HG03045 (cell line): ENCODE measurements at regions not wholly inside any gene's neighbourhood (a gene's known extent, or its start where the extent isn't known, plus 50 kb on each side); places are given as distances from the start of the nearest gene placed in this dataset.
"Not testable (repeated sequence)": the region's sequence is repeated elsewhere in the genome, so short reads cannot be mapped to it uniquely, and the experiment has no call there.

Experiments used
- ATAC-seq: cut with Tn5 transposase; IDR thresholded peaks from one replicate; pipeline ENCODE4 v1.9.1; 2021; ENCODE audit warnings: mild to moderate bottlenecking, moderate library complexity; ENCODE audit not compliant: unreplicated experiment

DNA sequence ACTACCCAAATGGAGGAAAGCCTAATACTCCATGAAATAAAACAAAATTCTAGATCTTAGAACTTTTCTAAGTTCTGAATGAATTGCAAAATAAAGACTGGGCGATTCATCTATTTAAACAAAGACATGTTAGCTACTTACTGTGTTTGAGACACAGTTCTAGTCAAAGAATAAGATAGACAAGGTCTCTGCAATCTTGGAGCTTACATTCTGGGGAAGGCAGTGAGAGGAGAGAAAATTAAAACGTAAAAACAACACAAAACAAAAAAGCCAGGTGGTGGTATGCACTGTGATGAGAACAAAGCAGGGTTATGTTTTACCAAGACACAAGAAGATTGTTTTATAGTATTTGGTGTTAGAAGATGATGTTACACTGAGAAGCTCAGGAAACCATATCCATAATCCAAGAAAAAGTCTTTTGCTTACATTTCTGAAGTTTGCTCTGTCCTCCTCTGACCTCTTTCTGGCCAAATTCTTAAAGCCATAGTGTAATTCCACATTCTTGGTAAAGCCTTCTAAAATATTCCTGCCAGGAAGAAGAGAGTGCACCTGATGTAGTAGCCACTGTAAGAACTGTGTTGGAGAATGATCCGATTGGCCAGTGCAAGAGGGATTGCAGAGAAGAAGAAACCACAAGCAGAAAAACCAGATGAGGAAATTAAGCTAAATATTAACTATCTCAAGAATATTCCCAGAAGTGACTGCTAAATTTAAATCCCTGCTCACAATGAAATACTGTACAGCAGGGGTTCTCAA, 218.4 kb downstream of the PCSK1 start:
- ATAC-seq = no peak

GRCh38 chr5:96209829-96210228, 223.2 kb downstream of the PCSK1 start:
- ATAC-seq = no peak

DNA sequence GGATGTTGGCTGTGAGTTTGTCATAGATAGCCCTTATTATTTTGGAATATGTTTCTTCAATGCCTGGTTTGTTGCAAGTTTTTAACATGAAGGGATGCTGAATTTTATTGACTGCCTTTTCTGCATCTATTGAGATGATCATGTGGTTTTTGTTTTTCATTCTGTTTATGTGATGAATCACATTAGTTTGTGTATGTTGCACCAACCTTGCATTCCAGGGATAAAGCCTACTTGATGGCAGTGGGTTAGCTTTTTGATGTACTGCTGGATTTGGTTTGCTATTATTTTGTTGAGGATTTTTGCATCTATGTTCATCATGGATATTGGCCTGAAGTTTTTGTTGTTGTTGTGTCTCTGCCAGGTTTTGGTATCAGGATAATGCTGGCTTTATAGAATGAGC, 225.6 kb downstream of the PCSK1 start:
- no peak for ATAC-seq

- ATAC-seq = no peak
Observed at GRCh38 chr5:96203761-96204160, 229.3 kb downstream of the PCSK1 start.

GRCh38 chr5:96201503-96201902, 231.5 kb downstream of the PCSK1 start:
- no peak for ATAC-seq

DNA sequence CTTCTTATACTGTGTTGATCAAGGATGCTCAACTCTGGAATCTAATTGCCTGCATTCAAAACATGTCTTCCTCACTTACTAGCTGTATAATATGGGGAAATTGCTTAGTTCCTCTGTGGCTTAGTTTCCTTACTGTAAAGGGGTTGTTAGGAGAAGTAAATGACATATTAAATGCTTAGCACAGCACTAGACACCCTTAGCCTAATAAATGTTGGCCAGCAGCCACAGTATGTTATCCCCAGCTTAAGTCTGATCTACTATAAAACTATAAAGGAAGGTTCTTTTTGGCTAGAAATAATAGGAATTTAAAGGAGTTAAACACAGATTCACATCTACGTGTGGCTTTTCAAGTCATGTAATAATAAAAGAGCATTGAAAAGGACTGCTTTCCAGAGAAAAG, 232.4 kb downstream of the PCSK1 start:
- ATAC-seq = no peak

- no peak for ATAC-seq
Observed at GRCh38 chr5:96199713-96200183, 233.3 kb downstream of the PCSK1 start.

DNA sequence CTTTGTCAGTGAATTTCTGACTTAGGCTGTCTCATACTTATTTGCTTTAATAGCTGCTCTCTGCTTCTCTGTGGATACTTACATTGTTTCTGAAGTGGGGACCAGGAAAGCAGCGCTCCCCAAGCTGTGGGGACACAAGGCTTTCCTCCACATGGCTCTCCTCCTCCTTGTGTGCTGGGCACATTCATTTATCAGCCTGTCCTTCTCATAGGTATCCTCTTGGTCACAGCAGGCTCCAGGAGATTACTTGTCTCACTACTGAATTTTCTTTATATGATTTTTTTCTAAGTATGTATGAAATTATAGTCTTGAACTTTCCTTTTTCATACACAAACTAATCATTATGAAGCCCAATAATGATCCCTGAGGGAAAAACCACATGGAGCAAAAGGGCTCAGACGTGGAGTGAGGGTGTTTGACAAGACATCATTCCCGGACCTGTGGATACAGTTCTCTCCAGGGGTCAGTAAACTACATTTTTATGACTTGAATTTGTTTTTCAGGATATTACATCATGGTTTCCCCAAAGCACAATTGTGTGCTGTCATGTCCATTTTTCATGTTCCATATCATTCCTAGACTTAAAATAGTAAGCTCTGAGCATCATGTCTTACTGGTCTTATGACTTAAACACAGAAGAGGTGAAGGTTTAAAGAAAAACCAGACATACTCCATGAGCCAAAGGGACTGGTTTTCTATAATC, 234.5 kb downstream of the PCSK1 start:
- ATAC-seq = no peak

DNA sequence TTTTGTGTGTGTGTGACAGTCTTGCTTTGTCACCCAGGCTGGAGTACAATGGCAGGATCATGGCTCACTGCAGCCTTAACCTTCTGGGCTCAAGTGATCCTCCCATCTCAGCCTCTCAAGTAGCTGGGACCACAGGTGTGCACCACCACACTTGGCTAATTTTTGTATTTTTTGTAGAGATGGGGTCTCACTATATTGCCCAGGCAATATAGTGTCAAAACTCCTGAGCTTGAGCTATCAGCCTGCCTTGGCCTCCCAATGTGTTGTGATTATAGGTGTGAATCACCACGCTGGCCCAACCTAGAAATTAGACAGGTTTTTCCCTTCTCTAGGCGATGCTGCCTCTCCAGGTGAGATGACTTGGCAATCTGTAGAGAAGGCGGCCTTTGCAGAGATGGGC, 235.3 kb downstream of the PCSK1 start:
- ATAC-seq = not testable (repeated sequence)

DNA sequence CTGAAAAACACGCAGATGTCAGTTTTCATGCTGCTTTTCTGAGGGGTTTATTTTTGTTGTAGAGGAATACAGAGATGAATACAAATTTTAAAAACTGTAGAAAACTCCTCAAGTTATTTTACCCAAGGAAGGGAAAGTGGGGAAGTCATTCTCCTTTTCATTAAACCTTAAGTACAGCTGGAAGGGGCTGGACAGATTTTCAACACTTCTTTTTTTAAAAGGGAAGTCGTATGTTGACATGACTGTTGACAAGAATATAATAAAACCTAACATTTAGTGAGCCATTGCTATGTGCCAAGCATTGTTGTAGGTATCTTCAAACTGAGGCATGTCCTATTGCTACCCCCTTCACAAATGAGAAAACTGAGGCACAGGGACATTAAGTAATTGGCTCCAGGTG, 235.7 kb upstream of the ELL2 start:
- no peak for ATAC-seq

DNA sequence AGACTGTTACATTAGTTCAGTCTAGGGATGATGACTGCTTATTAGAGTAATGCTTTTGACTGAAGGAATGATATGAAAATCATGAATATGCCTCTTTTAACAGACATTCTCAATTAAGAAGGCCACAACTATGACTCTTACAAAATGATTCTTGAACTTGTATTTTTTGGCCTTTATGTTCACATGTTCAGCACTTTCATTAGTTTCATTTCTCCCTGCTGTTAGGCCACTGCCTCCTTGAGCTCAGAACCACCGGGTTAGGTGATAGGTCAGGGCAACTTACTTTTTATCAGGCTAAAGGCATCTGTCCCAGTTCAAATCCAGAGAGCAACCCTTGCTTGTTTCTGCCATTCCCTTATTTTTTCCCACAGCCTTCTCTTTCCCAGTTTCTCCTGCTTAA, 235.2 kb upstream of the ELL2 start:
- ATAC-seq = no peak

- ATAC-seq = no peak
Observed at GRCh38 chr5:96196407-96196806, 234.8 kb upstream of the ELL2 start.

GRCh38 chr5:96195123-96195522, 233.5 kb upstream of the ELL2 start:
- no peak for ATAC-seq

- no peak for ATAC-seq
Observed at GRCh38 chr5:96194593-96194992, 232.9 kb upstream of the ELL2 start.

DNA sequence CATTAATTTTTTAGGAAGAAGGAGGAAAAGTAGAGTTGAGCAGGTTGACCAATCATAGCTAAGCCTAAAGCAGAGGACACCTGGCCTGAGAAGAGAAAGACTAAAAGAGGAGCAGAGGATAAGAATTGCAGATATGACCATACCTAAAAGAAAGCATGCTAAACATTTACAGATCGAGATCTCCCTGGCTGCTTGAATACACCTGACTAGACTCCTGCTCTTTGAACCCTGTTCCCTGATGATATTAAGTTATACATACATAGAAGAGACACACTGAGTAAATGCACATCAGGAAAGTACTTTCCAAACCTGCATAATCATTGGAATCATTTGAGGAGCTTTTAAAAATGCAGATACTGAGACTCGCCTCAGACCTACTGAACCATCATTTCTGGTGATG, 232.3 kb upstream of the ELL2 start:
- no peak for ATAC-seq

GRCh38 chr5:96189987-96190386, 228.3 kb upstream of the ELL2 start:
- ATAC-seq = no peak

DNA sequence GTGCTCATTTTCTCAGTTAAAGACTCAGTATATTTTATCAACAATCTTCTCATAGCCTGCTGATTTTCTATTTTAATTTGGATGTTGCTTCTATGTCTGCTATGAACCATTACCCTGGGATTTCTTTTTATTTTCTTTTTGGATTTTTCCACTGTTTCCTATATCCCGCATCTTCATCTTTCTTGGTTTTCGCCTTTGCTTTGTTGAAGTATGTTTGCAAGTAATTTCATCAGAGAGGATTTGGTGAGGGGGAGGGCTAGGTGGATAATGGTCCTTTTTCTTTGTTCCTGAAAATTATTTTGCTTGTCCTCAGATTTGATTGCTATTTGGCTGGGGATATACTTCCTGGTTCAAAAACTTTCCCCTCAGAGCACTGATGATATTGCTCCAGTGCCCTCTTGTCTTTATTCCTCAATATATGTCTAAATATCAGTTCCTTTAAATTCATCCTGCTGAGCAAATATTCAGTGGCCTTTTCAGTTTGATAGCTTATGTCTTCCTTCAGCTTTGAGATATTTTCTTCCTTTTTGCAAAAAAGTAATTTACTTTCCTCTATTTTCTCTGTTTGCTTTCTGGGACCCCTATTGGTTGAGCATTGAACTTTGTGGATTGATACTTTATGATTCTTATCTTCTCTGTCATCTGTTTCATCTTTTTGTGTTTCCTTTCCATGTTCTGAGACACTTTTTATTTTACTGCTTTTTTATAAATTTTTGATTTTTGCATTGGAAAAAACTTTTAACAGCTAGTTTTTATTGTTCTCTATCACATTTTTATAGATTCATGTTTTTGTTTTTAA, 227.6 kb upstream of the ELL2 start:
- no peak for ATAC-seq

DNA sequence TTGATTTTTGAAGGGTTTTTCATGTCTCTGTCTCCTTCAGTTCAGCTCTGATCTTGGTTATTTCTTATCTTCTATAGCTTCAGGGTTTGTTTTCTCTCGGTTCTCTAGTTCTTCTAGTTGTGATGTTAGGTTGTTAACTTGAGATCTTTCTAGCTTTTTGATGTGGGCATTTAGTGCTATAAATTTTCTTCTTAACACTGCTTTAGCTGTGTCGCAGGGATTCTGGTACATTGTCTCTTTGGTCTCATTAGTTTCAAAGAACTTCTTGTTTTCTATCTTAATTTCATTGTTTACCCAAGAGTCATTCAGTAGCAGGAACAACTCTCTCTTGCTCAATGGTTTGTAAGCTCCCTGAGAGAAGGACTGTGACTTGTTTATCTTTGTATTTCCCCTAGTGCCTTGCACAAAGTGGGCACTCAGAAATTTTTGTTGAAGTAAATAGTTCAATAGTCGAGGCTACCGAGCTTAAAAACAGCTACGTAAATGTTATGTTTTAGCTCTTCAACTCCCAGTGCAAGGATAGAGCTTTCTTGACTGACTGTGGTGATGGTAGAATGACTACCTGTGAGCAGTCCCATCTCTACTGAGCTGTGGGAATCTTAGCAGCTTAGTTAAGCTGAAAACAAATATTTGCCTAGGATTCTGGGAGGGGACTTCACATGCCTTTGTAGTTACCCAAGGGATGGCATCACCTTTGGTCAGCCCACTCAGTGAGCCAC, 225.8 kb upstream of the ELL2 start:
- no peak for ATAC-seq

GRCh38 chr5:96184510-96184909, 222.9 kb upstream of the ELL2 start:
- ATAC-seq = not testable (repeated sequence)

GRCh38 chr5:96180684-96181435, 219.2 kb upstream of the ELL2 start:
- ATAC-seq = no peak
